Left lung (tissue), 4 donors: ENCODE measurements at regions not wholly inside any gene's neighbourhood (a gene's known extent, or its start where the extent isn't known, plus 50 kb on each side); places are given as distances from the start of the nearest gene placed in this dataset.

Source experiments
- ATAC-seq: fragments of 200-7000 bp; cut with Tn5 transposase; one replicate; pipeline ENCODE4 v1.9.1; 2020; ENCODE audit warnings: moderate library complexity
- DNase-seq, 4 donors: peaks; one replicate each; pipeline ENCODE4 v3.0.0-alpha.2; 2013 to 2020
- H3K27ac ChIP-seq, 2 donors: fragments of 200-600 bp; sonication (generic) in 1 of 2; one replicate each; pipeline versions ENCODE4 v1.5.0 to v1.8.0; 2020 to 2021
- H3K27me3 ChIP-seq, 2 donors: fragments of 200-600 bp; sonication (generic) in 1 of 2; one replicate each; pipeline versions ENCODE4 v1.5.0 to v1.8.0; 2020 to 2021
- H3K36me3 ChIP-seq, 2 donors: fragments of 200-600 bp; sonication (generic) in 1 of 2; one replicate each; pipeline versions ENCODE4 v1.5.0 to v1.8.0; 2020 to 2021
- H3K4me1 ChIP-seq, 2 donors: fragments of 200-600 bp; one replicate each; pipeline ENCODE4 v1.8.0; 2021
- H3K4me3 ChIP-seq, 2 donors: fragments of 200-600 bp; sonication (generic) in 1 of 2; one replicate each; pipeline versions ENCODE4 v1.5.0 to v1.8.0; 2020 to 2021; ENCODE audit warnings: mild to moderate bottlenecking in 1 of 2
- H3K9me3 ChIP-seq, 2 donors: fragments of 200-600 bp; sonication (generic) in 1 of 2; one replicate each; pipeline versions ENCODE4 v1.5.0 to v1.8.0; 2020 to 2021
- intact Hi-C, 2 donors: fragments of 100-400 bp; cut with DNase I; formaldehyde crosslinking; loops; one replicate each; pipeline versions ENCODE4 v1.11.2 to v1.14.2; 2022
- TF ChIP-seq, protein P1 (sequence below), 2 donors: fragments of 200-600 bp; sonication (generic) in 1 of 2; IDR thresholded peaks; one replicate each; pipeline versions ENCODE4 v1.5.0 to v1.8.0; 2021; ENCODE audit warnings: antibody characterized with exemption in 2 of 2
- donor health status: DM: no; HTN: yes; CAD: no.
- donor health status: DM: no; HTN: no; CAD: no.

DNA sequence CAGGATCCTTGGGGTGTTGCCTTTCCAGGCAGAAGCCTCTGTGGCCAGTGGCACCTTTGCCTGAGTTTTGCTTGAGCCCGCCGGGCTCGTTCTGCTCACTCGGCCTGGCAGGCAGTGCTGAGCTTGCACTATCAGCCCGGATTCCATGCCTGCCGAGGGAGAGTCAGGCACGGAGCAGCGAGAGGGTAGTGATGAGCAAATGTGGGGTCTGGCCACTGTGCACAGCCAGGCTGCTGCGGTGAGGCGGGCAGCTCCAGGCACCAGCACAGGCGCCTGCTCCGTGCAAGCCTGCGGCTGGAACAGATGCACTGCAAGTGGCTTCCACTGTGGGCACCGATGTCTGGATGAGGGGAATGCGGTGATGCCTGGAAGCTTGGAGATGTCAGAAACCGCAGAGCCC is 619.2 kb downstream of the RAPGEF2 start:
- TF ChIP-seq, protein P1, sequence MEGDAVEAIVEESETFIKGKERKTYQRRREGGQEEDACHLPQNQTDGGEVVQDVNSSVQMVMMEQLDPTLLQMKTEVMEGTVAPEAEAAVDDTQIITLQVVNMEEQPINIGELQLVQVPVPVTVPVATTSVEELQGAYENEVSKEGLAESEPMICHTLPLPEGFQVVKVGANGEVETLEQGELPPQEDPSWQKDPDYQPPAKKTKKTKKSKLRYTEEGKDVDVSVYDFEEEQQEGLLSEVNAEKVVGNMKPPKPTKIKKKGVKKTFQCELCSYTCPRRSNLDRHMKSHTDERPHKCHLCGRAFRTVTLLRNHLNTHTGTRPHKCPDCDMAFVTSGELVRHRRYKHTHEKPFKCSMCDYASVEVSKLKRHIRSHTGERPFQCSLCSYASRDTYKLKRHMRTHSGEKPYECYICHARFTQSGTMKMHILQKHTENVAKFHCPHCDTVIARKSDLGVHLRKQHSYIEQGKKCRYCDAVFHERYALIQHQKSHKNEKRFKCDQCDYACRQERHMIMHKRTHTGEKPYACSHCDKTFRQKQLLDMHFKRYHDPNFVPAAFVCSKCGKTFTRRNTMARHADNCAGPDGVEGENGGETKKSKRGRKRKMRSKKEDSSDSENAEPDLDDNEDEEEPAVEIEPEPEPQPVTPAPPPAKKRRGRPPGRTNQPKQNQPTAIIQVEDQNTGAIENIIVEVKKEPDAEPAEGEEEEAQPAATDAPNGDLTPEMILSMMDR (IDR thresholded peaks at IDR 0.05), result no peak
- H3K4me3 ChIP-seq, result no peak overlapping the region
- no peak for ATAC-seq
- H3K36me3 ChIP-seq, result no peaks in the 10 kb centered on the region
- H3K4me1 ChIP-seq, result no peaks in the 10 kb centered on the region
- H3K27me3 ChIP-seq, result no peaks in the 10 kb centered on the region
- intact Hi-C loops, result no loop called here
- DNase-seq, result peak in 1 of 4 donors; percentile 66
- no peaks in the 10 kb centered on the region for H3K9me3 ChIP-seq
- H3K27ac ChIP-seq, result no peak overlapping the region

DNA sequence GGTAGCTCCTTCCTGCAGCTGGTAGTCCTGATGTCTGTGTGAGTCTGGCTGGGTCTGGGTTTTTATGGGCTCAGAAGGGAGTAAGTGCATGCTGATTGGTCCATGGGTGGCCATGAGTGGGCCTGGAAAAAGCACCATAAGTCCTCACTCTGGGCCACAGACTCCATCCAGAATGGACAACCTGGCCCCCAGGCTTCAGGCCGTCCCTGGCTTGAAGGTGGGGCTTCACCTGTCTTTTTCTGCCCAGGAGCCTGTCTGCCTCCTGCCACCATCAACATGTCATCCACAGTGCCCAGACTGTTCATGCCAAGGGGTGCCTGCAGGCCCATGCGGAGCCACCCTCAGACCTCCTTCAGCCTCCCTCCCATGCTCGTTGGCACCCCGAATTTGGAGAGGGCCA is 620.0 kb downstream of the RAPGEF2 start:
- H3K36me3 ChIP-seq, result no peaks in the 10 kb centered on the region
- no peak overlapping the region for H3K27ac ChIP-seq
- DNase-seq, result no peak
- H3K9me3 ChIP-seq, result no peaks in the 10 kb centered on the region
- intact Hi-C loops, result no loop called here
- no peaks in the 10 kb centered on the region for H3K4me1 ChIP-seq
- TF ChIP-seq, protein P1 (IDR thresholded peaks at IDR 0.05), result no peak
- H3K4me3 ChIP-seq, result no peak overlapping the region
- ATAC-seq, result no peak
- H3K27me3 ChIP-seq, result no peaks in the 10 kb centered on the region

DNA sequence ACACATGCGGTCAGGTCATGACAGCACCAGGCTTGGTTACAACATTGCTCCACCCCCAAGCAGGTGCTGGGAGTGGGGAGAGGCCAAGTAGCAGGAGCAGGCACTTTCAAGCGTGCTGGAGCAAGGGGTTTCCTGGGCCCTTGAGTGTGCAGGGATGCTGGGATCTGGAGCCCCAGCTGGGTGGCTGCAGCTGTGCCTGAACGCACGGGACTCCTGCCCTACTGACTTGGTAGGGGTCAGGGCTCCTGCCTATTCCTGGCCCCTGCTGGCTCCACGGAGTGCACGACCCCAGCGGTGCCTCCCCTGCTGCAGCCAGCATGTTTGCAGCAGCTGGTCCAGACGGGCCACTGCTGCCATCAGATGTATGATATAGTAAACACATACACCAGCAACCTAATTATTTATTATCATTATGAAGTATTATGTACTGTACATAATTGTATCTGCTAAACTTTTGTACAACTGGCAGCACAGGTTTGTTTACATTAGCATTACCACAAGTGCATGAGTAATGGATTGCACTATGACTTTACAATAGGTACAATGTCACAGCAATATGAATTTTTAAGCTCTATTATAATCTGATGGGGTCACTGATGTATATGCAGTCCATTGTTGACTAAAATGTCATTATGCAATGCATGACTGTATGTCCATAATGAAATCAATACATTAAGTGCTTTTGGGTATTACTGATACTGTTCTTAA is 620.6 kb downstream of the RAPGEF2 start:
- H3K36me3 ChIP-seq, result no peaks in the 10 kb centered on the region
- DNase-seq (peak in 1 of 4 donors; percentile 71), ATAC-seq (peak; percentile 22)
- no peaks in the 10 kb centered on the region for H3K4me1 ChIP-seq
- H3K9me3 ChIP-seq, result no peaks in the 10 kb centered on the region
- H3K27me3 ChIP-seq, result no peaks in the 10 kb centered on the region
- H3K27ac ChIP-seq, result no peak overlapping the region
- TF ChIP-seq, protein P1 (IDR thresholded peaks at IDR 0.05), result no peak
- intact Hi-C loops, result no loop called here
- H3K4me3 ChIP-seq, result no peak overlapping the region

DNA sequence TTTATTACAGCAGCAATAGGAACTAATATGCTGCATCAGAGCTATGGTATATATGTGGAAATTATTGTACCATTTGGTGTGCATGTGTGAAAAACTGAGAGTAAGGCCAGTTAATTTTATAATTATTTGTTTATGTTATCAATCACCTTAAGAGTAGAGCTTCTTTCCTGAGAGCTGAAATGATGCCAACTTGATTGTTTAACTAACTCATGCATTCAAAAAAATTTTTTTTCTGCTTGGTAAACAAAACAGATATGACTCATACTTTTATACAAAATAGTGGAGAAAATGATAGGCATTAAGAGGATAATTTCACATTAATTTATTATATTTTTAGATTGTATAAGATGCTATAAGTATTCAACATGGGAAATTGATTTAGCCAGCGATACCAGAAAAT is 622.7 kb downstream of the RAPGEF2 start:
- Histone ChIP-seq H3K4me3 (no peak overlapping the region), H3K36me3 (no peaks in the 10 kb centered on the region), H3K4me1 (no peaks in the 10 kb centered on the region), H3K9me3 (no peaks in the 10 kb centered on the region), H3K27ac (no peak overlapping the region), H3K27me3 (no peaks in the 10 kb centered on the region)
- no peak for ATAC-seq
- TF ChIP-seq, protein P1 (IDR thresholded peaks at IDR 0.05), result no peak
- no peak for DNase-seq
- intact Hi-C loops, result no loop called here

DNA sequence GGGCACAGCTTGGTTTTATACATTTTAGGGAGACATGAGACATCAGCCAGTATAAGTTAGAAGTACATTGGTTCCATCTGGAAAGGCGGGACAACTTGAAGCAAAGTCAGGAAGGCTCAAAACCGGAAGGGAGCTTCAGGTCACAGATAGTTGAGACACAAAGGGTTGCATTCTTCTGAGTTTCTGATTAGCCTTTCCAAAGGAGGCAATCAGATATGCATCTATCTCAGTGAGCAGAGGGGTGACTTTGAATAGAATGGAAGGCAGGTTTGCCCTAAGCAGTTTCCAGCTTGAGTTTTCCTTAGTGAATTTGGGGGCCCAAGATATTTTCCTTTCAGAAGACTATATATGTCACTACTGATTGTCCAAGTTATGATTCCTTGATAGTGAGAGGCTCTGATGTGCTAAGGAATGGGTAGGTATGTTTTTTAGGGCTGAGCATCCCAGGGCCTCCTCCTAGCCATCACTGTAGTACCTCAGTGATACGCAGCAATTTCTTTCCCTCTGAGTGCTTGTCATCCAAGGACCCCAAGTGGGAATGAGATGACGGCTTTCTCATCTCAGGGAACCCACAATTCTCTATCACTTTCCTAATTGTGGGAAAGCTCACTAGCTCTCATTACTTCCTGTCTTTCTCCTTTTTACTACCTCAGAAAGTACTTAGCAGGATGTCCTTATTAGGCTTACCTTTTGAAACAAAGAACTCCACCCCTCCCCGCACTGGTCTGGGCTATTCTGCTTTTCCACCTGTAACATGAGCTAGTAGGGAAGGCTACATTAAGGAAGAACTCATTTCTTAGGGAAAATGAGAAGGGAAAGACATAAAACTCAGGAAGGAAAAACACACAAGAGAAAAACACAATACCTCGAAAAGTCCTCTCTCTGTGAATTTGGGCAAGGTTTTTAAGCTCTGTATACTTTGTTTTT is 632.7 kb downstream of the RAPGEF2 start:
- TF ChIP-seq, protein P1 (IDR thresholded peaks at IDR 0.05), result no peak
- Histone ChIP-seq H3K4me3 (no peak overlapping the region), H3K9me3 (no peaks in the 10 kb centered on the region), H3K27ac (no peak overlapping the region), H3K36me3 (no peaks in the 10 kb centered on the region), H3K27me3 (no peaks in the 10 kb centered on the region), H3K4me1 (no peaks in the 10 kb centered on the region)
- ATAC-seq (no peak), DNase-seq (no peak)
- intact Hi-C loops, result no loop called here
